Prostate gland (tissue), 2 donors: ENCODE measurements at regions not wholly inside any gene's neighbourhood (a gene's known extent, or its start where the extent isn't known, plus 50 kb on each side); places are given as distances from the start of the nearest gene placed in this dataset.

ENCODE experiments used
- POLR2A ChIP-seq: fragments of 450-650 bp; IDR thresholded peaks from one replicate; pipeline ENCODE4 v1.6.1; 2016; ENCODE audit warnings: antibody characterized with exemption, mild to moderate bottlenecking
- TF ChIP-seq, protein P1 (sequence below), 4 experiments: fragments of 200-600 bp in 2 of 4; fragments of 450-650 bp in 2 of 4; sonication (generic) in 2 of 4; IDR thresholded peaks; 1 replicate in 3 of 4; 2 replicates in 1 of 4; pipeline ENCODE4 v1.5.1; 2016 to 2019; ENCODE audit warnings: antibody characterized with exemption in 4 of 4, mild to moderate bottlenecking in 2 of 4, moderate library complexity in 2 of 4

DNA sequence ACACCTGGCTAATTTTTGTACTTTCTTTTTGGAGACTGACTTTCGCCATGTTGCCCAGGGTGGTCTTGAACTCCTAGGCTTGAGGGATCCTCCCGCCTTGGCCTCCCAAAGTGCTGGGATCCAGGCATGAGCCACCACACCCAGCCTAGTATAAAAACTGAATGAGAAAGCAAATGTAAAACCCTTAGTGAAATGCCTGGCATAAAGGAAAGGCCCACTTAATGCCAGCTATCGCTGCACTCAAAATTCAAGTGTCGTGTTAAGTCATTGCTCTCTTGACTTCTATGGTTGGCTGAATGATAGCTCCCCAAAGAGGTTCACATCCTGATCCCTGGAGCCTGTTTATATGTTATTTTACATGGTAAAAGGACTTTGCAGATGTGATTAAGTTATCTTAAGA, 54.4 kb upstream of the PNRC1 start:
- TF ChIP-seq, protein P1, sequence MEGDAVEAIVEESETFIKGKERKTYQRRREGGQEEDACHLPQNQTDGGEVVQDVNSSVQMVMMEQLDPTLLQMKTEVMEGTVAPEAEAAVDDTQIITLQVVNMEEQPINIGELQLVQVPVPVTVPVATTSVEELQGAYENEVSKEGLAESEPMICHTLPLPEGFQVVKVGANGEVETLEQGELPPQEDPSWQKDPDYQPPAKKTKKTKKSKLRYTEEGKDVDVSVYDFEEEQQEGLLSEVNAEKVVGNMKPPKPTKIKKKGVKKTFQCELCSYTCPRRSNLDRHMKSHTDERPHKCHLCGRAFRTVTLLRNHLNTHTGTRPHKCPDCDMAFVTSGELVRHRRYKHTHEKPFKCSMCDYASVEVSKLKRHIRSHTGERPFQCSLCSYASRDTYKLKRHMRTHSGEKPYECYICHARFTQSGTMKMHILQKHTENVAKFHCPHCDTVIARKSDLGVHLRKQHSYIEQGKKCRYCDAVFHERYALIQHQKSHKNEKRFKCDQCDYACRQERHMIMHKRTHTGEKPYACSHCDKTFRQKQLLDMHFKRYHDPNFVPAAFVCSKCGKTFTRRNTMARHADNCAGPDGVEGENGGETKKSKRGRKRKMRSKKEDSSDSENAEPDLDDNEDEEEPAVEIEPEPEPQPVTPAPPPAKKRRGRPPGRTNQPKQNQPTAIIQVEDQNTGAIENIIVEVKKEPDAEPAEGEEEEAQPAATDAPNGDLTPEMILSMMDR (IDR thresholded peaks at IDR 0.05) = no peak
- TF ChIP-seq POLR2A = no peak
